Trophoblast cell (in vitro differentiated cells and primary cell): ENCODE measurements at regions not wholly inside any gene's neighbourhood (a gene's known extent, or its start where the extent isn't known, plus 50 kb on each side); places are given as distances from the start of the nearest gene placed in this dataset.

Experiments used
- DNase-seq, 2 donors: peaks; one replicate each; pipeline ENCODE4 v3.0.0-alpha.2; 2016
- H2AFZ ChIP-seq: 2 replicates; pipeline ENCODE4 v1.6.1; 2013; ENCODE audit warnings: low read length, moderate library complexity, mild to moderate bottlenecking; ENCODE audit not compliant: insufficient read depth, poor library complexity
- H2AK5ac ChIP-seq: 2 replicates; pipeline ENCODE4 v1.6.1; 2013; ENCODE audit warnings: mild to moderate bottlenecking, low read length
- H2BK120ac ChIP-seq: 2 replicates; pipeline ENCODE4 v1.6.1; 2013; ENCODE audit warnings: low read length, mild to moderate bottlenecking, moderate library complexity; ENCODE audit not compliant: insufficient read depth, poor library complexity
- H2BK12ac ChIP-seq: 2 replicates; pipeline ENCODE4 v1.6.1; 2013; ENCODE audit warnings: mild to moderate bottlenecking, low read length, moderate library complexity
- H2BK5ac ChIP-seq: 2 replicates; pipeline ENCODE4 v1.6.1; 2013; ENCODE audit warnings: low read length, low read depth, moderate library complexity, mild to moderate bottlenecking; ENCODE audit not compliant: poor library complexity
- H3K14ac ChIP-seq: 2 replicates; pipeline ENCODE4 v1.6.1; 2013; ENCODE audit warnings: mild to moderate bottlenecking, low read length
- H3K18ac ChIP-seq: 2 replicates; pipeline ENCODE4 v1.6.1; 2013; ENCODE audit warnings: mild to moderate bottlenecking, low read length
- H3K23ac ChIP-seq: 2 replicates; pipeline ENCODE4 v1.6.1; 2013; ENCODE audit warnings: low read length
- H3K27ac ChIP-seq: 2 replicates; pipeline ENCODE4 v1.5.1; 2013; ENCODE audit warnings: low read depth, mild to moderate bottlenecking, inconsistent platforms, low read length, moderate library complexity
- H3K27me3 ChIP-seq: 2 replicates; pipeline ENCODE4 v1.6.1; 2013; ENCODE audit warnings: inconsistent platforms, mild to moderate bottlenecking, low read length, moderate library complexity; ENCODE audit not compliant: insufficient read depth
- H3K36me3 ChIP-seq, 2 experiments: 1 replicate in 1 of 2; 2 replicates in 1 of 2; pipeline ENCODE4 v1.6.1; 2013; ENCODE audit warnings: low read length in 2 of 2, mild to moderate bottlenecking in 2 of 2, moderate library complexity in 1 of 2; ENCODE audit not compliant: insufficient read depth in 2 of 2, control insufficient read depth in 1 of 2
- H3K4ac ChIP-seq: 2 replicates; pipeline ENCODE4 v1.6.1; 2013; ENCODE audit warnings: low read depth, mild to moderate bottlenecking, low read length, moderate library complexity
- H3K4me1 ChIP-seq, 2 experiments: 1 replicate in 1 of 2; 2 replicates in 1 of 2; pipeline ENCODE4 v1.6.1; 2013; ENCODE audit warnings: low read length in 2 of 2, mild to moderate bottlenecking in 2 of 2, moderate library complexity in 1 of 2; ENCODE audit not compliant: insufficient read depth in 2 of 2, control insufficient read depth in 1 of 2
- H3K4me2 ChIP-seq: 2 replicates; pipeline ENCODE4 v1.6.1; 2013; ENCODE audit warnings: inconsistent platforms, mild to moderate bottlenecking, low read length, moderate library complexity
- H3K4me3 ChIP-seq: 2 replicates; pipeline ENCODE4 v1.5.1; 2013; ENCODE audit warnings: mild to moderate bottlenecking, low read depth, low read length, inconsistent platforms
- H3K79me1 ChIP-seq: one replicate; pipeline ENCODE4 v1.6.1; 2013; ENCODE audit warnings: low read length
- H3K79me2 ChIP-seq: 2 replicates; pipeline ENCODE4 v1.6.1; 2013; ENCODE audit warnings: low read length, mild to moderate bottlenecking; ENCODE audit not compliant: control insufficient read depth, insufficient read depth, poor library complexity
- H3K9ac ChIP-seq: 2 replicates; pipeline ENCODE4 v1.6.1; 2013; ENCODE audit warnings: mild to moderate bottlenecking, low read length
- H3K9me3 ChIP-seq: 2 replicates; pipeline ENCODE4 v1.6.1; 2013; ENCODE audit warnings: low read depth, mild to moderate bottlenecking, control low read depth, inconsistent platforms, low read length; ENCODE audit not compliant: insufficient read depth
- H4K12ac ChIP-seq: 2 replicates; pipeline ENCODE4 v1.6.1; 2013; ENCODE audit warnings: low read depth, mild to moderate bottlenecking, low read length, moderate library complexity
- H4K8ac ChIP-seq: 2 replicates; pipeline ENCODE4 v1.6.1; 2013; ENCODE audit warnings: low read depth, mild to moderate bottlenecking, low read length, moderate library complexity
- H4K91ac ChIP-seq: one replicate; pipeline ENCODE4 v1.6.1; 2013; ENCODE audit warnings: low read depth, mild to moderate bottlenecking, low read length, moderate library complexity
- WGBS: extraction: QIAGEN DNeasy Blood & Tissue Kit; methylation state at CpG from one replicate; pipeline ENCODE4 v1.1.7; 2013; ENCODE audit warnings: missing lambda C conversion rate; ENCODE audit not compliant: insufficient read length, insufficient coverage; ENCODE audit errors: extremely low coverage; 5-methylcytosine and 5-hydroxymethylcytosine counted together

DNA sequence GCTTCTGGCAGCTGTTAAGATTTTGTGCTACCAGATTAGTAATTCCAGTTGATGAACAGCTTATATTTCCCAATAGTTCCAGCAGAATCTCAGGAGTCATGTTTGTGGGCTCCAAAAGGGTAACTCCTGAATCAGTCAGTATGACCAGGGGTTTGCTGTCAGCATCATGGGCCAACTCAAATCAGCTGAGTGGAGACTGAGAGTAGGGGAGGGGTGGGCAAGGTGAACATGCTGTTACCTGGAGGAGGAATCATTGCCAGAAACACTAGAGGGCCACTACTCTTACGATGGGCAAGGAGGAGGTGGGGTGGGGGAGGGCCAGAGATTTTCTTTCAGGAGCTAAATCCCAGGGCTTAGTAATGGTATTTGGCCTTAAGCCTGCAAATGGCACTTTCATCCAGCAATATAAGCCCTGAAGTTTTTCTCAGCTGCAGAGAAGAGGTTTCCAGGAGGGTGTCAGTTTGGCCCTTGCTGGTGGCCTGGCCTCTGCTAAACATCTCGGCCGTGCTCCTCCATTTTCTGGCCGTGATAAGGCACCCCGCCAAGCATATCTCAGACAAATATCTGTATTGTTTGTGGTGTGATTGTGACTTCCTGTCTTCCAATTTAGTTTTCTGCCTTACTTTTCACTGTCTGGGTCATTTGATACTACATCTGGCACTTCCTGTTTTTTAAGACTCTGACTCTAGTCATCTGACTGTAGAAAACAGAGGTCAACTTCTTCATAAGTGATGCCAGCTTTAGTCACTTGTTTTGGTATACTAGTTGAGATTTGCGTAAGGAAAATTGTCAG, 120.5 kb upstream of the CXCR4 start:
- Histone ChIP-seq H3K9ac (no peak overlapping the region), H3K27ac (no peak overlapping the region), H3K36me3 (no peaks in the 10 kb centered on the region), H3K79me1 (peaks cover 3% of the 10 kb centered on the region), H4K12ac (no peak overlapping the region), H3K4ac (no peak overlapping the region), H2BK5ac (no peak overlapping the region), H3K18ac (no peak overlapping the region), H3K14ac (no peak overlapping the region), H2BK12ac (no peak overlapping the region), H3K4me1 (peaks cover 7 to 10% of the 10 kb centered on the region in 2 experiments), H3K4me2 (no peak overlapping the region), H2BK120ac (no peak overlapping the region), H3K23ac (no peak overlapping the region), H4K91ac (no peak overlapping the region), H2AFZ (no peak overlapping the region), H3K9me3 (peaks cover 6% of the 10 kb centered on the region), H4K8ac (no peak overlapping the region), H2AK5ac (no peak overlapping the region), H3K79me2 (no peaks in the 10 kb centered on the region), H3K27me3 (no peaks in the 10 kb centered on the region), H3K4me3 (no peak overlapping the region)
- no CpG with 5 or more reads among the region's 6 CpGs for WGBS
- peak in 1 of 2 donors; percentile 44 for DNase-seq

DNA sequence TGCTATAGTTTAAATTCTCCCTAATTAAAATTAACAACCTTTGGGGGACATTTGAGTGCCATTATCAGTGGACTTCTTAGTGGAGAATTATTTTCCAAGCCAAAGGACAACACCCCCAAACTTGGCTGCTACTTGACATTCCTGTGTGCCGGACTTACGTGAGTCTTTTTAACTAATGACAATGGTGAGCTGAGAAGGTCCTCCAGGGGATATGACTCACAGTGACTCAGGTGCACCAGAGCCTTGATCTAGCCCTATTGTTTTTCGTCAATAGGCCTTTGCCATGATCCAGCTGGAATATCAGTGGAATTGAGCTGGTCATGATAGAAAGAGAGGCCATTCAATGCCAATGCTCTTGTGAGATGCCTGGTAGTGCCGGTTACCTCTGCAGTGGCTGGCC, 118.1 kb upstream of the CXCR4 start:
- no peak overlapping the region for H3K18ac ChIP-seq
- no peak overlapping the region for H3K4me3 ChIP-seq
- no peak overlapping the region for H3K9ac ChIP-seq
- H4K12ac ChIP-seq = no peak overlapping the region
- H3K4me2 ChIP-seq = no peak overlapping the region
- peaks cover 7 to 10% of the 10 kb centered on the region in 2 experiments for H3K4me1 ChIP-seq
- no peak overlapping the region for H2BK5ac ChIP-seq
- H3K4ac ChIP-seq = no peak overlapping the region
- peaks cover 3% of the 10 kb centered on the region for H3K79me1 ChIP-seq
- H3K79me2 ChIP-seq = no peaks in the 10 kb centered on the region
- no peak overlapping the region for H3K14ac ChIP-seq
- no peak overlapping the region for H3K23ac ChIP-seq
- no peaks in the 10 kb centered on the region for H3K36me3 ChIP-seq
- H2BK12ac ChIP-seq = peak overlapping the region; percentile 20
- H4K91ac ChIP-seq = no peak overlapping the region
- H3K27me3 ChIP-seq = no peaks in the 10 kb centered on the region
- H2AK5ac ChIP-seq = peak overlapping the region; percentile 49
- H4K8ac ChIP-seq = no peak overlapping the region
- H3K27ac ChIP-seq = no peak overlapping the region
- WGBS = no CpG with 5 or more reads among the region's 4 CpGs
- no peak overlapping the region for H2AFZ ChIP-seq
- no peak overlapping the region for H2BK120ac ChIP-seq
- peak in 1 of 2 donors; percentile 55 for DNase-seq
- H3K9me3 ChIP-seq = peaks cover 2% of the 10 kb centered on the region

DNA sequence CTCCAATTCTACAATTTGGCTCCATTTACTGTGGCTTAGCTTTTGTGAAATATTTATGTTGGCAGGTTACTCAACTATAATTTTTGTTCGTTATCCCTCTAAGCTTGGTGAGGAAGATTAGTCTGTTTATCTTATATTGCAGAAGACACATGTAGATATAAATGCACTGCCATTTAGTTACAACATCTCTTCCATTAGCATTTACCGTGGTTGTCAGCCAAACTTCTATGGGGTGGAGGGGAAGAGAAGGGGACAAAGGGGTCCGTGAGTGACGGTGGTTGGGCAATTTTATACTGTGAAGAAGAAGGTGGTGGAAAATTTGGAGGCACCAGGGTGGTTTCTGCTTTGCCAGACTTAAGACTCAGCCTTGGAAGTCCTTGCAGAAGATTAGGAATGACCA, 117.6 kb upstream of the CXCR4 start:
- Histone ChIP-seq H4K8ac (no peak overlapping the region), H2AK5ac (no peak overlapping the region), H3K9me3 (peaks cover 2% of the 10 kb centered on the region), H3K18ac (no peak overlapping the region), H3K27me3 (no peaks in the 10 kb centered on the region), H4K91ac (no peak overlapping the region), H3K4me3 (no peak overlapping the region), H2AFZ (no peak overlapping the region), H3K79me2 (no peaks in the 10 kb centered on the region), H3K79me1 (peaks cover 3% of the 10 kb centered on the region), H3K4ac (no peak overlapping the region), H3K9ac (no peak overlapping the region), H3K23ac (no peak overlapping the region), H2BK120ac (no peak overlapping the region), H3K36me3 (no peaks in the 10 kb centered on the region), H4K12ac (no peak overlapping the region), H3K14ac (no peak overlapping the region), H2BK12ac (peak overlapping the region; percentile 85), H3K4me2 (no peak overlapping the region), H3K27ac (no peak overlapping the region), H3K4me1 (peaks cover 10 to 13% of the 10 kb centered on the region in 2 experiments), H2BK5ac (no peak overlapping the region)
- DNase-seq = no peak
- WGBS = no CpG with 5 or more reads among the region's 4 CpGs

DNA sequence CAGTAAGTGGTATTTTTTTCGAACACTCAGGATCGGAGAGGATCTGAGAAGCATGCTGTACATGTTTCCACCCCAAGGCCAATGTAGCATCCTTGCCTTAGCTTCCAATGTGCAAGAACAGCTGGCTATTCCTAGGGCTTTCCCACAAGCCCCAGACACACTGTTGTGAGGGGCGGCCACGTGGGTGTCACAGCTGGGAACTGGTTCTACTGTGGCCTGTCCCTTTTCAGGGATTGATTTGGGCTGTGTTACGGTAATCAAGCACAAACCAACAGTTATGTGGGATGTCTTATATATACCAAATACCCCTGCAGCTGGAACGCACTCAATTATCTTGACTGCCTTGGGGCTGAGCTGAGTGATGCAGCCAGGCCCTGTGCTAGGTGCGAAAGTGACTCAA, 116.3 kb upstream of the CXCR4 start:
- Histone ChIP-seq H3K27me3 (no peaks in the 10 kb centered on the region), H3K14ac (no peak overlapping the region), H2AFZ (no peak overlapping the region), H2BK12ac (no peak overlapping the region), H3K4me2 (no peak overlapping the region), H3K4me1 (peaks cover 10 to 13% of the 10 kb centered on the region in 2 experiments), H3K4me3 (no peak overlapping the region), H4K12ac (no peak overlapping the region), H3K36me3 (no peaks in the 10 kb centered on the region), H3K4ac (no peak overlapping the region), H3K79me2 (no peaks in the 10 kb centered on the region), H3K23ac (no peak overlapping the region), H3K27ac (no peak overlapping the region), H3K9ac (no peak overlapping the region), H4K91ac (no peak overlapping the region), H3K18ac (no peak overlapping the region), H2AK5ac (no peak overlapping the region), H2BK5ac (no peak overlapping the region), H3K9me3 (no peaks in the 10 kb centered on the region), H3K79me1 (peaks cover 3% of the 10 kb centered on the region), H4K8ac (no peak overlapping the region), H2BK120ac (no peak overlapping the region)
- WGBS = no CpG with 5 or more reads among the region's 7 CpGs
- no peak for DNase-seq
